GM13976 (cell line): ENCODE measurements at regions not wholly inside any gene's neighbourhood (a gene's known extent, or its start where the extent isn't known, plus 50 kb on each side); places are given as distances from the start of the nearest gene placed in this dataset.

Experiments
- DNase-seq: peaks from one replicate; pipeline ENCODE4 v3.0.0; 2012; ENCODE audit warnings: low spot score
- CTCF ChIP-seq: IDR thresholded peaks from 2 replicates; pipeline ENCODE4 v1.5.1; 2012; ENCODE audit warnings: borderline replicate concordance, mild to moderate bottlenecking; ENCODE audit not compliant: insufficient read depth; ENCODE audit errors: extremely low read depth, missing control alignments, control extremely low read depth
- in situ Hi-C: fragments of 300-500 bp; cut with MboI; formaldehyde crosslinking; loops from one replicate; pipeline ENCODE4 v1.12.0; 2022; ENCODE audit warnings: low sequenced_read_pairs, mixed read lengths, inconsistent platforms; ENCODE audit not compliant: unreplicated experiment

- in situ Hi-C loops, result no loop called here
- DNase-seq, result no peak
- no peak for TF ChIP-seq CTCF
Measured at GRCh38 chr12:75891072-75891471, 140.5 kb downstream of the PHLDA1 start.

GRCh38 chr12:75890660-75891059 is 140.9 kb downstream of the PHLDA1 start:
- DNase-seq, result no peak
- in situ Hi-C loops, result no loop called here
- TF ChIP-seq CTCF, result no peak

- TF ChIP-seq CTCF, result no peak
- in situ Hi-C loops, result no loop called here
- no peak for DNase-seq
Measured at GRCh38 chr12:75890141-75890540, 141.4 kb downstream of the PHLDA1 start.

- in situ Hi-C loops, result no loop called here
- DNase-seq, result no peak
- no peak for TF ChIP-seq CTCF
Measured at GRCh38 chr12:75888874-75889613, 142.5 kb downstream of the PHLDA1 start.

GRCh38 chr12:75888399-75888798 is 143.2 kb downstream of the PHLDA1 start:
- no peak for DNase-seq
- TF ChIP-seq CTCF, result no peak
- in situ Hi-C loops, result no loop called here

GRCh38 chr12:75887979-75888378 is 143.6 kb downstream of the PHLDA1 start:
- no peak for DNase-seq
- in situ Hi-C loops, result no loop called here
- no peak for TF ChIP-seq CTCF
